GM12878 (cell line): ENCODE measurements at regions not wholly inside any gene's neighbourhood (a gene's known extent, or its start where the extent isn't known, plus 50 kb on each side); places are given as distances from the start of the nearest gene placed in this dataset.

ENCODE experiments used
- ATAC-seq: fragments of 200-7000 bp; cut with Tn5 transposase; 3 replicates; pipeline ENCODE4 v1.9.1; 2020; ENCODE audit warnings: mild to moderate bottlenecking, moderate library complexity
- BruUV-seq: library from RNA; stranded (reverse); fragments of 400-500 nt; replicated peaks from 2 replicates; lab custom pipeline; 2021; lab: Mats Ljungman, UMichigan
- CTCF ChIA-PET: fragments of 300-600 bp; sonication (Branson Sonifier 250); formaldehyde crosslinking; extraction: SDS; loops from one replicate; lab custom pipeline; 2021; ENCODE audit warnings: inconsistent platforms; lab: Yijun Ruan, JAX
- POLR2A ChIA-PET: fragments of 350-600 bp; formaldehyde crosslinking; extraction: SDS; loops from one replicate; lab custom pipeline; 2021; ENCODE audit warnings: inconsistent platforms; lab: Charles Lee
- RAD21 ChIA-PET: fragments of 300-600 bp; sonication (Branson Sonifier 250); formaldehyde crosslinking; loops from one replicate; lab custom pipeline; 2023; ENCODE audit warnings: antibody characterized with exemption; ENCODE audit not compliant: unreplicated experiment; lab: Charles Lee
- SMC1A ChIA-PET: fragments of 300-600 bp; sonication (Branson Sonifier 250); formaldehyde crosslinking; loops from one replicate; lab custom pipeline; 2023; ENCODE audit not compliant: unreplicated experiment, uncharacterized antibody; lab: Charles Lee
- DNase-seq: peaks from one replicate; pipeline ENCODE4 v3.0.0-alpha.2; 2011; ENCODE audit warnings: low read depth, low spot score
- FAIRE-seq: peaks from 3 replicates; lab custom pipeline; 2011; peaks lifted over from hg19 to GRCh38; lab: Jason Lieb, UNC
- H2AFZ ChIP-seq: 2 replicates; pipeline ENCODE4 v1.6.0; 2011; ENCODE audit warnings: low read depth, low read length, control low read depth; ENCODE audit not compliant: control insufficient read depth
- H3K27ac ChIP-seq: 2 replicates; pipeline ENCODE4 v1.5.1; 2011; ENCODE audit warnings: control low read depth; ENCODE audit not compliant: control insufficient read depth, insufficient read depth
- H3K27me3 ChIP-seq, 2 experiments: replicated peaks in 1 of 2; 2 replicates each; pipeline versions ENCODE4 v1.6.0 to v1.6.1; 2011; ENCODE audit warnings: low read length in 1 of 2; ENCODE audit not compliant: control insufficient read depth in 2 of 2, insufficient read depth in 2 of 2
- H3K36me3 ChIP-seq, 2 experiments: 2 replicates each; pipeline ENCODE4 v1.5.1; 2011; ENCODE audit warnings: low read length in 1 of 2; ENCODE audit not compliant: control insufficient read depth in 2 of 2, insufficient read depth in 2 of 2
- H3K4me1 ChIP-seq: 2 replicates; pipeline ENCODE4 v1.6.1; 2011; ENCODE audit warnings: mild to moderate bottlenecking, low read length, moderate library complexity, mixed read lengths; ENCODE audit not compliant: control insufficient read depth, insufficient read depth
- H3K4me2 ChIP-seq: 2 replicates; pipeline ENCODE4 v1.6.0; 2011; ENCODE audit warnings: control low read depth; ENCODE audit not compliant: control insufficient read depth, insufficient read depth
- H3K4me3 ChIP-seq: fragments of 200-600 bp; sonication (generic); 2 replicates; pipeline ENCODE4 v1.5.1; 2016
- H3K79me2 ChIP-seq: 2 replicates; pipeline ENCODE4 v1.6.0; 2011; ENCODE audit warnings: low read length; ENCODE audit not compliant: control insufficient read depth, insufficient read depth
- H3K9ac ChIP-seq: 2 replicates; pipeline ENCODE4 v1.8.0; 2011; ENCODE audit warnings: low read length, control low read depth, mixed read lengths; ENCODE audit not compliant: control insufficient read depth, insufficient read depth
- H3K9me3 ChIP-seq: replicated peaks from 3 replicates; pipeline ENCODE4 v1.5.1; 2011; ENCODE audit warnings: mild to moderate bottlenecking, low read length; ENCODE audit not compliant: control insufficient read depth, insufficient read depth
- H4K20me1 ChIP-seq: 2 replicates; pipeline ENCODE4 v1.6.0; 2011; ENCODE audit not compliant: control insufficient read depth, insufficient read depth
- KAT2A ChIP-seq: conservative IDR thresholded peaks from 2 replicates; pipeline ENCODE4 v1.6.1; 2011; ENCODE audit warnings: low read depth, low read length; ENCODE audit not compliant: control insufficient read depth
- RBBP5 ChIP-seq: fragments of 200-600 bp; sonication (generic); conservative IDR thresholded peaks from 2 replicates; pipeline ENCODE4 v1.6.1; 2016
- SMAD1 ChIP-seq: fragments of 450-650 bp; IDR thresholded peaks from 2 replicates; pipeline ENCODE4 v1.6.1; 2018; ENCODE audit warnings: mild to moderate bottlenecking, low read depth; ENCODE audit not compliant: partially characterized antibody
- STAT3 ChIP-seq: IDR thresholded peaks from 2 replicates; pipeline ENCODE4 v1.6.1; 2011; ENCODE audit warnings: low read depth, low read length, improper control_type of control experiment
- YBX1 ChIP-seq: fragments of 450-650 bp; IDR thresholded peaks from 2 replicates; pipeline ENCODE4 v1.6.1; 2016; ENCODE audit warnings: antibody characterized with exemption
- WGBS: methylation state at CpG from one replicate; pipeline ENCODE4 v1.1.6; 2016; ENCODE audit warnings: low lambda C conversion rate; ENCODE audit not compliant: insufficient replicate concordance, insufficient coverage; ENCODE audit errors: missing lambda C conversion rate; 5-methylcytosine and 5-hydroxymethylcytosine counted together
- in situ Hi-C: fragments of 300-500 bp; cut with MboI; formaldehyde crosslinking; loops from 9 replicates; pipeline ENCODE4 v1.14.3; 2018; ENCODE audit warnings: mixed read lengths
- intact Hi-C: fragments of 100-400 bp; cut with micrococcal nuclease; formaldehyde crosslinking; loops from one replicate; pipeline ENCODE4 v1.14.2; 2022; ENCODE audit not compliant: unreplicated experiment

- SMC1A ChIA-PET: no interaction called here
These were observed 92.6 kb downstream of the CD8B2 start for GRCh38 chr2:106579750-106580197.

GRCh38 chr2:106580241-106580640, 93.1 kb downstream of the CD8B2 start:
- no peaks in the 10 kb centered on the region for H4K20me1 ChIP-seq
- 58% methylated on average over 4 of the region's 5 CpGs for WGBS
- ATAC-seq (no peak), DNase-seq (no peak), FAIRE-seq (no peak)
- in situ Hi-C loops: no loop called here
- H3K4me2 ChIP-seq: no peak overlapping the region
- no peak overlapping the region for H3K9ac ChIP-seq
- ChIA-PET POLR2A (no interaction called here), SMC1A (no interaction called here), CTCF (interaction anchor here (1.4 to 2.3 kb wide), 3 partner anchors 8 to 475 kb away, joined by 4 to 7 read pairs (median 4); no protein-coding TSS in a partner anchor), RAD21 (interaction anchor here (0.6 kb wide), 1 partner anchor 465 kb away, joined by 4 read pairs; no protein-coding TSS in a partner anchor)
- H3K27me3 ChIP-seq: no peaks in the 10 kb centered on the region; a peak in 1 of 4 replicates
- H3K27ac ChIP-seq: no peak overlapping the region
- H3K9me3 ChIP-seq: no peaks in the 10 kb centered on the region
- H2AFZ ChIP-seq: no peak overlapping the region
- no peaks in the 10 kb centered on the region for H3K4me1 ChIP-seq
- no peaks in the 10 kb centered on the region for H3K36me3 ChIP-seq
- TF ChIP-seq YBX1 (no peak), RBBP5 (no peak), KAT2A (no peak)
- no peak overlapping the region for H3K4me3 ChIP-seq
- no peaks in the 10 kb centered on the region for H3K79me2 ChIP-seq
- BruUV-seq: no TSS peak
- intact Hi-C loops: loop anchor here (2.0 to 5.0 kb wide), 2 partner anchors 475 to 1003 kb away; no protein-coding TSS in a partner anchor

More at GRCh38 chr2:106579750-106580197, 92.6 kb downstream of the CD8B2 start:
- no peak overlapping the region for H2AFZ ChIP-seq
- intact Hi-C loops: loop anchor here (2.0 to 5.0 kb wide), 2 partner anchors 475 to 1002 kb away; no protein-coding TSS in a partner anchor
- ChIA-PET CTCF (interaction anchor here (0.7 to 2.3 kb wide), 5 partner anchors 14 to 474 kb away, joined by 3 to 7 read pairs (median 4); no protein-coding TSS in a partner anchor), POLR2A (no interaction called here), RAD21 (no interaction called here)
- ATAC-seq (no peak), FAIRE-seq (no peak), DNase-seq (no peak)
- no peaks in the 10 kb centered on the region; a peak in 1 of 4 replicates for H3K27me3 ChIP-seq
- H3K9ac ChIP-seq: no peak overlapping the region
- TF ChIP-seq STAT3: no peak
- TF ChIP-seq SMAD1: no peak
- no peak overlapping the region for H3K27ac ChIP-seq
- H3K4me2 ChIP-seq: no peak overlapping the region
- in situ Hi-C loops: no loop called here
- H3K36me3 ChIP-seq: no peaks in the 10 kb centered on the region
- WGBS: 27% methylated on average over 9 of the region's 9 CpGs
- no peak overlapping the region for H3K4me3 ChIP-seq
- no TSS peak for BruUV-seq
- H3K4me1 ChIP-seq: no peaks in the 10 kb centered on the region
- H4K20me1 ChIP-seq: no peaks in the 10 kb centered on the region
- no peaks in the 10 kb centered on the region for H3K9me3 ChIP-seq
- H3K79me2 ChIP-seq: no peaks in the 10 kb centered on the region
